PC-3 (cell line): ENCODE measurements at regions not wholly inside any gene's neighbourhood (a gene's known extent, or its start where the extent isn't known, plus 50 kb on each side); places are given as distances from the start of the nearest gene placed in this dataset.

Experiments used
- ATAC-seq: fragments of 200-7000 bp; cut with Tn5 transposase; 2 replicates; pipeline ENCODE4 v1.9.1; 2020; ENCODE audit warnings: mild to moderate bottlenecking, moderate library complexity
- BruUV-seq: library from RNA; stranded (reverse); fragments of 400-500 nt; replicated peaks from 2 replicates; lab custom pipeline; 2021; lab: Mats Ljungman, UMichigan
- CTCF ChIA-PET: fragments of 300-600 bp; sonication (Branson Sonifier 250); formaldehyde crosslinking; loops from one replicate; lab custom pipeline; 2022; ENCODE audit warnings: antibody characterized with exemption; lab: Charles Lee
- POLR2A ChIA-PET: fragments of 300-600 bp; sonication (Branson Sonifier 250); formaldehyde crosslinking; loops from one replicate; lab custom pipeline; 2022; ENCODE audit warnings: antibody characterized with exemption; ENCODE audit not compliant: unreplicated experiment; lab: Charles Lee
- DNase-seq: peaks from one replicate; pipeline ENCODE4 v3.0.0-alpha.2; 2015
- H2AFZ ChIP-seq: fragments of 300-600 bp; sonication (generic); 2 replicates; pipeline ENCODE4 v1.6.0; 2016; ENCODE audit warnings: antibody characterized with exemption, low read length
- H3F3A ChIP-seq: fragments of 300-600 bp; sonication (generic); one replicate; pipeline ENCODE4 v1.6.0; 2017; ENCODE audit warnings: antibody characterized with exemption, low read length, control low read depth, mild to moderate bottlenecking; ENCODE audit not compliant: unreplicated experiment
- H3K27ac ChIP-seq: fragments of 300-600 bp; sonication (generic); 2 replicates; pipeline ENCODE4 v1.5.1; 2016; ENCODE audit warnings: mild to moderate bottlenecking, low read length
- H3K27me3 ChIP-seq: fragments of 300-600 bp; sonication (generic); 2 replicates; pipeline ENCODE4 v1.6.1; 2016; ENCODE audit warnings: low read length, mixed read lengths
- H3K36me3 ChIP-seq: fragments of 300-600 bp; sonication (generic); 2 replicates; pipeline ENCODE4 v1.6.1; 2016; ENCODE audit warnings: low read depth, mixed run types, low read length, mixed read lengths
- H3K4me1 ChIP-seq: fragments of 300-600 bp; sonication (generic); 2 replicates; pipeline ENCODE4 v1.5.1; 2016; ENCODE audit warnings: low read length; ENCODE audit not compliant: insufficient read depth
- H3K4me2 ChIP-seq: fragments of 300-600 bp; sonication (generic); 2 replicates; pipeline ENCODE4 v1.6.0; 2016; ENCODE audit warnings: low read length
- H3K4me3 ChIP-seq: fragments of 300-600 bp; sonication (generic); 2 replicates; pipeline ENCODE4 v1.5.1; 2016; ENCODE audit warnings: mild to moderate bottlenecking, low read length, mixed read lengths
- H3K79me2 ChIP-seq: fragments of 300-600 bp; sonication (generic); 2 replicates; pipeline ENCODE4 v1.6.1; 2017; ENCODE audit warnings: low read length, mixed read lengths
- H3K9ac ChIP-seq: fragments of 300-600 bp; sonication (generic); 2 replicates; pipeline ENCODE4 v1.6.0; 2016; ENCODE audit warnings: mild to moderate bottlenecking, low read length
- H3K9me2 ChIP-seq: fragments of 300-600 bp; sonication (generic); replicated peaks from 2 replicates; pipeline ENCODE4 v1.6.1; 2016; ENCODE audit warnings: mixed run types, low read length, mixed read lengths
- H3K9me3 ChIP-seq: fragments of 300-600 bp; sonication (generic); 2 replicates; pipeline ENCODE4 v1.6.1; 2016; ENCODE audit warnings: low read length, mixed read lengths
- H4K20me1 ChIP-seq: fragments of 300-600 bp; sonication (generic); 2 replicates; pipeline ENCODE4 v1.6.1; 2016; ENCODE audit warnings: low read length, mixed read lengths
- EZH2 ChIP-seq: fragments of 300-600 bp; sonication (generic); IDR thresholded peaks from one replicate; pipeline ENCODE4 v1.6.1; 2017; ENCODE audit warnings: antibody characterized with exemption, mild to moderate bottlenecking, low read length; ENCODE audit not compliant: unreplicated experiment
- EZH2phosphoT487 ChIP-seq: fragments of 300-600 bp; sonication (generic); IDR thresholded peaks from 2 replicates; pipeline ENCODE4 v1.6.1; 2018; ENCODE audit warnings: mild to moderate bottlenecking, antibody characterized with exemption, low read length, borderline replicate concordance
- intact Hi-C: fragments of 100-400 bp; cut with micrococcal nuclease; formaldehyde crosslinking; loops from 2 replicates; pipeline ENCODE4 v1.9.0; 2023
- TF ChIP-seq, protein P1 (sequence below): fragments of 300-600 bp; sonication (generic); conservative IDR thresholded peaks from 2 replicates; pipeline ENCODE4 v1.5.1; 2017; ENCODE audit warnings: antibody characterized with exemption, low read depth, mild to moderate bottlenecking, low read length

DNA sequence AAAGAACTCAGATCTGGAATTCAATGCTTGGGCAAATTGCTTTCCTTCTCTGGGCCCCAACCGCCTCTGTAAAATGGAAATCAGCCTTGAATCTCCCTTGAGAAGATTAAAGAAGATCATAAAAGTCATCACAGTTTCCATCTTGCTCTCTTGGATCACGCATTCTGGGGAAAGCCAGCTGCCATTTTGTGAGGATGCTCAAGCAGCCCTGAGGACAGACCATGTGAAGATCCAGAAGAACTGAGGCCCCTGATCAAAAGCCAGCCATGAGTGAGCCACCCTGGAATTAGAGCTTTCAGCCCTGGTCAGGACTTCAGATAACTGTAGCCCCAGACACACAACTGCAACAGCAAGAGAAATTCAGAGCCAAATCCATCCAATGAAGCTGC, 229.3 kb downstream of the MN1 start:
- Histone ChIP-seq H3K4me2 (no peak overlapping the region), H3K9me2 (no peaks in the 10 kb centered on the region), H3K27me3 (no peaks in the 10 kb centered on the region), H3K4me3 (no peak overlapping the region), H3K4me1 (no peaks in the 10 kb centered on the region), H3K9ac (no peak overlapping the region), H3K9me3 (no peaks in the 10 kb centered on the region), H4K20me1 (no peaks in the 10 kb centered on the region), H3F3A (no peaks in the 10 kb centered on the region), H3K79me2 (no peaks in the 10 kb centered on the region), H2AFZ (no peak overlapping the region), H3K36me3 (no peaks in the 10 kb centered on the region), H3K27ac (no peak overlapping the region)
- POLR2A ChIA-PET: no interaction called here
- intact Hi-C loops: no loop called here
- TF ChIP-seq, protein P1, sequence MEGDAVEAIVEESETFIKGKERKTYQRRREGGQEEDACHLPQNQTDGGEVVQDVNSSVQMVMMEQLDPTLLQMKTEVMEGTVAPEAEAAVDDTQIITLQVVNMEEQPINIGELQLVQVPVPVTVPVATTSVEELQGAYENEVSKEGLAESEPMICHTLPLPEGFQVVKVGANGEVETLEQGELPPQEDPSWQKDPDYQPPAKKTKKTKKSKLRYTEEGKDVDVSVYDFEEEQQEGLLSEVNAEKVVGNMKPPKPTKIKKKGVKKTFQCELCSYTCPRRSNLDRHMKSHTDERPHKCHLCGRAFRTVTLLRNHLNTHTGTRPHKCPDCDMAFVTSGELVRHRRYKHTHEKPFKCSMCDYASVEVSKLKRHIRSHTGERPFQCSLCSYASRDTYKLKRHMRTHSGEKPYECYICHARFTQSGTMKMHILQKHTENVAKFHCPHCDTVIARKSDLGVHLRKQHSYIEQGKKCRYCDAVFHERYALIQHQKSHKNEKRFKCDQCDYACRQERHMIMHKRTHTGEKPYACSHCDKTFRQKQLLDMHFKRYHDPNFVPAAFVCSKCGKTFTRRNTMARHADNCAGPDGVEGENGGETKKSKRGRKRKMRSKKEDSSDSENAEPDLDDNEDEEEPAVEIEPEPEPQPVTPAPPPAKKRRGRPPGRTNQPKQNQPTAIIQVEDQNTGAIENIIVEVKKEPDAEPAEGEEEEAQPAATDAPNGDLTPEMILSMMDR: no peak
- TF ChIP-seq EZH2phosphoT487 (no peak), EZH2 (no peak)
- no TSS peak for BruUV-seq
- CTCF ChIA-PET: no interaction called here
- DNase-seq (no peak), ATAC-seq (no peak)

DNA sequence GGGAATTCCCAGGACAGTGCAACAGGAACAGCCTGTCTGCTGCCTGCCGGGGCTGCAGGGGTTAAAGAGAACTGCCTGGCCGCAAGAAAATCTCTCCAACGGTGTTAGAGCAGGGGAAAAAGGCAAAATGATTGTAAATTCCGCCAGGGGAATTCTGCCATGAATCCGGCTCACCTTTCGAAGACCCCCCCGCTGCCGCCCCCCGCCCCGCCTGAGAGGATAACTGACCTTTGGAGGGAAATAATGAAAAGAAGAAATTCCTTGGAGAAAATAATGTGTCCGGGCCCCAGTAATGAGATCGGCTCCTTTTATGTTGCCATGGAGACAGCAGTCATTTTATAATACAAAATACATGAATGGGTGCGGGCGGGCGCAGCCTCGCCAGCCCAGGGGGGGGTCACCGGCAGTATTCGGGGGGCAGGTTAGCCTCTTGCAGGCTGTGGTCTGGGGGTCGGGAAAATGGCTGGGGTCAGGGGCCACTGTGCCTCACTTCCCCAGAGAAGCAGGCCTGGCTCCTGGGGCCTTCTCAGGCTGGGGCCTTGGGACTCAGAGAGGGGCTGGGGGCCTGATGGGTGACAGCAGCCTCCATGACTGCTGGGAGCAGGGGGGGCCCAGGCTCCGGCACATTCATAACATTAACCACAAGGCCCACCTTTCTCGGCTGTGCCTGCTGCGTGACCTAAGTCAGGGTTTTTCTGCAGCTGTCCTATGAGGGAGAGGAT, 228.1 kb downstream of the MN1 start:
- Histone ChIP-seq H3K36me3 (no peaks in the 10 kb centered on the region), H3K4me1 (no peaks in the 10 kb centered on the region), H3K27ac (no peak overlapping the region), H3K4me2 (no peak overlapping the region), H3K79me2 (no peaks in the 10 kb centered on the region), H3K27me3 (no peaks in the 10 kb centered on the region), H3K9ac (no peak overlapping the region), H3K9me2 (no peaks in the 10 kb centered on the region), H3K9me3 (no peaks in the 10 kb centered on the region), H3F3A (no peaks in the 10 kb centered on the region), H4K20me1 (no peaks in the 10 kb centered on the region), H3K4me3 (no peak overlapping the region), H2AFZ (no peak overlapping the region)
- ChIA-PET POLR2A (no interaction called here), CTCF (no interaction called here)
- no TSS peak for BruUV-seq
- DNase-seq (no peak), ATAC-seq (no peak)
- no peak for TF ChIP-seq EZH2
- intact Hi-C loops: no loop called here

DNA sequence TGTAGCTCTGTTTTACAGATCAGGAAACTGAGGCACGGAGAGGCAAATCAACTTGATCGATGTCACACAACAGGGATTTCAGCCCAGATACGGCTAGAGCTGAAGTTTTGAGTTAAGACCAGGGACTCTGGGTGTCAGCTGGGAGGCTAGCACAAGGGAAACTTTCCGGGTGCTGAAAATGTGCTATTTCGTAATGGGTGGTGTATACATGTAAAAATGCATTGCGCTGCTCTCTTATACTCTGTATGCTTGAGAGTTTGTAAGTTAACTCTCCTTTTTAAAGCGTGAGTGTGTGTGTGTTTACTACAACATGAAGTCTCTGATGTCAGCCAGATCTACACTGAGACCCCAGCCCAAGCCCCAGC, 227.6 kb downstream of the MN1 start:
- Histone ChIP-seq H3K36me3 (no peaks in the 10 kb centered on the region), H3K9ac (no peak overlapping the region), H3K27ac (no peak overlapping the region), H3K27me3 (no peaks in the 10 kb centered on the region), H4K20me1 (no peaks in the 10 kb centered on the region), H3K79me2 (no peaks in the 10 kb centered on the region), H3K4me1 (no peaks in the 10 kb centered on the region), H3K9me3 (no peaks in the 10 kb centered on the region), H3F3A (no peaks in the 10 kb centered on the region), H3K9me2 (no peaks in the 10 kb centered on the region), H3K4me3 (no peak overlapping the region), H2AFZ (no peak overlapping the region), H3K4me2 (no peak overlapping the region)
- DNase-seq: no peak
- ATAC-seq: no peak
- BruUV-seq: no TSS peak
- intact Hi-C loops: no loop called here
- POLR2A ChIA-PET: no interaction called here
- CTCF ChIA-PET: no interaction called here
- TF ChIP-seq EZH2 (no peak), EZH2phosphoT487 (no peak)
- TF ChIP-seq, protein P1: no peak
